ENCODE measurements at regions not wholly inside any gene's neighbourhood (a gene's known extent, or its start where the extent isn't known, plus 50 kb on each side); places are given as distances from the start of the nearest gene placed in this dataset.

DNA sequence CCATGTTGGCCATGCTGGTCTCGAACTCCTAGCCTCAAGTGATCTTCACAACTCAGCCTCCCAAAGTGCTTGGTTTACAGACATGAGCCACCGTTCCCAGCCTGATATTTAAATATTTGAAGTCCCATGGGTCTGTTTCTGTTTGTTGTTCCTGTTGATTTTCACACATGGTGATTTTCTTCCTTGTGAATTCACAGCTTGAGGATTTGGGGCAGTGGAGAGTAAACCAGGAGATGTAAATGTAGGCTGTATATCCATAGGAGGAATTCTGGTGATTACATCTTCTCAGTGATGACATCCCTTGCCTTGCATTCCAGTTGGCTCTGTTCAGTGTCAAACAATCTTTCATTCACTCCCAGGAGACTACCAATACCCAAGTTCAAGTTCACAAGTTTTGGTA, 471.9 kb downstream of the KCTD12 start:
- 81 to 88% methylated on average over 2 of the region's 2 CpGs for WGBS, 2 donors
- intact Hi-C loops (cut with DNase I; ENCODE audit: low total_unique reads): no loop called here
- TF ChIP-seq POLR2A (IDR thresholded peaks at IDR 0.05): no peak
- TF ChIP-seq, protein P1, sequence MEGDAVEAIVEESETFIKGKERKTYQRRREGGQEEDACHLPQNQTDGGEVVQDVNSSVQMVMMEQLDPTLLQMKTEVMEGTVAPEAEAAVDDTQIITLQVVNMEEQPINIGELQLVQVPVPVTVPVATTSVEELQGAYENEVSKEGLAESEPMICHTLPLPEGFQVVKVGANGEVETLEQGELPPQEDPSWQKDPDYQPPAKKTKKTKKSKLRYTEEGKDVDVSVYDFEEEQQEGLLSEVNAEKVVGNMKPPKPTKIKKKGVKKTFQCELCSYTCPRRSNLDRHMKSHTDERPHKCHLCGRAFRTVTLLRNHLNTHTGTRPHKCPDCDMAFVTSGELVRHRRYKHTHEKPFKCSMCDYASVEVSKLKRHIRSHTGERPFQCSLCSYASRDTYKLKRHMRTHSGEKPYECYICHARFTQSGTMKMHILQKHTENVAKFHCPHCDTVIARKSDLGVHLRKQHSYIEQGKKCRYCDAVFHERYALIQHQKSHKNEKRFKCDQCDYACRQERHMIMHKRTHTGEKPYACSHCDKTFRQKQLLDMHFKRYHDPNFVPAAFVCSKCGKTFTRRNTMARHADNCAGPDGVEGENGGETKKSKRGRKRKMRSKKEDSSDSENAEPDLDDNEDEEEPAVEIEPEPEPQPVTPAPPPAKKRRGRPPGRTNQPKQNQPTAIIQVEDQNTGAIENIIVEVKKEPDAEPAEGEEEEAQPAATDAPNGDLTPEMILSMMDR (IDR thresholded peaks at IDR 0.05): no peak
- no peak overlapping the region for H3K4me3 ChIP-seq (ENCODE audit: low read depth, poor library complexity, severe bottlenecking)
- no peak for DNase-seq (ENCODE audit: low spot score in 2 of 2)

DNA sequence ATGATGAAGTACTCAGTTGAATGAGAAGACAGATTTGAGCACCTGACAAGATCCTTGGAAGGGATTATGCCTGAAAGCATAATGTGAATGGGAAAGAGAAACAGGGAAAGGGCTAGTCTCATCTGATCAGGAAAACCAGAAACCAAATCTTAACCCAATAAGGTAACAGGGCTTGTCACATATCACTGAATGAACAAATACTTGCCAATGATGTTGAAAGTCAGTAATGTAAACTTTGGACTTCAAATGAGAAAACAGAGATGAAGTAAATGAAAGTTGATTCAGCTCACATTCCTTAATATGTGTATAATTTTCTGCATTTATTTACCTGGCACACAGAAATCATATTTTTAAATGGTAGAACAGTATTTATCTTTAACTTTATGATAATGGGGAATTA, 480.0 kb downstream of the KCTD12 start:
- DNase-seq (ENCODE audit: low spot score in 2 of 2): no peak
- no peak for TF ChIP-seq POLR2A (IDR thresholded peaks at IDR 0.05)
- TF ChIP-seq, protein P1 (IDR thresholded peaks at IDR 0.05): no peak
- intact Hi-C loops (cut with DNase I; ENCODE audit: low total_unique reads): no loop called here
- no peak overlapping the region for H3K4me3 ChIP-seq (ENCODE audit: low read depth, poor library complexity, severe bottlenecking)

DNA sequence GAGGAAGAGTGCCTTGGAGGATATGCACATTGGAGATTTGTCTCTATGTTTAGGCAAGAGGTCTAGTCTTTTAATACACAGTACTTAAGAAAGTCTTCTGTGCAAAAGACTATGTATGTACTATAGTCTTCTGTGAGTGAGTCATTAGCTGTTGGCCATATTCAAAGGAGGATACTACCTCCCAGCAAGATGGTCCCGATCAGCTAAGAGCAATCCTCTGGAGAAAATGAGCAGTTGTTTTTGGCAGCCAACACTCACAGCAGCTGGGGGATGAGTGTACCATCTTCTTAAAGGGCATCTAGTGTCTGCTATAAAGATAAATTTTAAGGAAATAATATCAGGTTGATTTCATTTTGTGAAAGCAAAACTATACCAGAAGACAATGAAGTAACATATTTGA, 487.8 kb downstream of the KCTD12 start:
- H3K4me3 ChIP-seq (ENCODE audit: low read depth, poor library complexity, severe bottlenecking): no peak overlapping the region
- intact Hi-C loops (cut with DNase I; ENCODE audit: low total_unique reads): no loop called here
- no peak for DNase-seq (ENCODE audit: low spot score in 2 of 2)
- WGBS, 2 donors: 39 to 47% methylated on average over 1 of the region's 1 CpG
- no peak for TF ChIP-seq POLR2A (IDR thresholded peaks at IDR 0.05)
- TF ChIP-seq, protein P1 (IDR thresholded peaks at IDR 0.05): no peak

DNA sequence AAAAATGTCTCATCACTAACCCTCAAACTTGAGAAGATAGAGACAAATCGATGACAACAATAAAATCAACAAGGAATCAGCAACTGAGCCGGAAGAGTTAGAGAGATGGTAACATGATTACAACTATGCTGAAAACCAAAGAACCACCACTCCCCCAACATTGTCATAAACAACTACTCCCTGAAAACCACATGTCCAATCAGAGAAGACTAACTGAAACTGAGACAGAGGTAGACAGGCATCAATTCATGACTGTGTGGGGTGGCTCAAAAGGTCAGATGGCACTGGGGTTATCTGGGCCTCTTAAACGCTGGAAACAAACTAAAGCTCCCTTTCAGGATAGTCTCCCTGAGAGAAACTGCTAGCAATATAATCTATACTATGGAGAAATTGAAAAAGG, 488.8 kb downstream of the KCTD12 start:
- intact Hi-C loops (cut with DNase I; ENCODE audit: low total_unique reads): no loop called here
- no peak for TF ChIP-seq POLR2A (IDR thresholded peaks at IDR 0.05)
- TF ChIP-seq, protein P1 (IDR thresholded peaks at IDR 0.05): no peak
- no peak overlapping the region for H3K4me3 ChIP-seq (ENCODE audit: low read depth, poor library complexity, severe bottlenecking)
- DNase-seq (ENCODE audit: low spot score in 2 of 2): no peak
- WGBS, 2 donors: 79 to 83% methylated on average over 3 of the region's 3 CpGs

DNA sequence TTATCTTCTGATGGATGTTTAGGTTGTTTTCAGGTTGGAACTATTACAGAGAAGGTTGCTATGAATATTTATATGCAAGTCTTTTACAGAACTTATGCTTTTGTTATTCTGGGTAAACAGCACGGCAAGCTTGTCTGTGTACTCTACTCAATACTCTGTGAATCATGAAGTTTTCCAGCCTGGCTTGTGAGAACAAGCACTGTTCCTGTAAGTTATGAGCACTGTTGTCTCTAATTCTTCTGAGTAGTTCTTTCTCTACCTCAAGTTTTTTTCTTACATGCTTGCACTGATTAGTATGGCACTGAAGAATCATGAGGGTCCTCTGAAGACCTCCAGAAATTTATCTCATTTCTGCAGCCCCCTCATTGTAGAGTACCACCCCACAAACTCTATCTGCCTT, 496.9 kb downstream of the KCTD12 start:
- 53% methylated on average over 1 of the region's 1 CpG for WGBS, 2 donors
- TF ChIP-seq, protein P1 (IDR thresholded peaks at IDR 0.05): no peak
- TF ChIP-seq POLR2A (IDR thresholded peaks at IDR 0.05): no peak
- intact Hi-C loops (cut with DNase I; ENCODE audit: low total_unique reads): no loop called here
- H3K4me3 ChIP-seq (ENCODE audit: low read depth, poor library complexity, severe bottlenecking): no peak overlapping the region
- DNase-seq (ENCODE audit: low spot score in 2 of 2): no peak

DNA sequence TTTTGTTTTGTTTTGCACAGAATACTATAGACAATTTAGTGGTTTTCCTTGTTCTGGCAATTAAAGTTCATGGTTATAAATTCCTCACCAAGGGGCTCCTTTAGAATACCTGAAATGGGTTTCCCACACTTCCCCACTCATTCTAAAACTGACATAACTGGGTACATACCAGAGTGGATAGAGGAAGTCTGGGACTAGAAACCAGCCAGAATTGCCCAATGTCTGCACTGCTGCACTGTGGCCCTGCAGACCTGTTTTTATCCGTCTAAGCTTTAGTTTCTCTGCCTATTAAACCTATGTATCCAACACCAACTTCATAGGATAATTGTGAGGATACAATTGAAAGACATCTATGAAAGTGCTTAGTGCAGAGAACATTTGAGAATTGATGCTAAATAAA, 498.6 kb downstream of the KCTD12 start:
- TF ChIP-seq, protein P1 (IDR thresholded peaks at IDR 0.05): no peak
- TF ChIP-seq POLR2A (IDR thresholded peaks at IDR 0.05): no peak
- WGBS, 2 donors: 64 to 78% methylated on average over 1 of the region's 1 CpG
- intact Hi-C loops (cut with DNase I; ENCODE audit: low total_unique reads): no loop called here
- H3K4me3 ChIP-seq (ENCODE audit: low read depth, poor library complexity, severe bottlenecking): no peak overlapping the region
- no peak for DNase-seq (ENCODE audit: low spot score in 2 of 2)
